ENCODE measurements at regions not wholly inside any gene's neighbourhood (a gene's known extent, or its start where the extent isn't known, plus 50 kb on each side); places are given as distances from the start of the nearest gene placed in this dataset.

- in situ Hi-C loops (cut with MboI; ENCODE audit: low pct_unique_long_range_greater_than_20kb, low sequenced_read_pairs) = no loop called here
- no peak for DNase-seq
Measured at GRCh38 chr13:73440296-73440895, 381.6 kb downstream of the KLF5 start.

DNA sequence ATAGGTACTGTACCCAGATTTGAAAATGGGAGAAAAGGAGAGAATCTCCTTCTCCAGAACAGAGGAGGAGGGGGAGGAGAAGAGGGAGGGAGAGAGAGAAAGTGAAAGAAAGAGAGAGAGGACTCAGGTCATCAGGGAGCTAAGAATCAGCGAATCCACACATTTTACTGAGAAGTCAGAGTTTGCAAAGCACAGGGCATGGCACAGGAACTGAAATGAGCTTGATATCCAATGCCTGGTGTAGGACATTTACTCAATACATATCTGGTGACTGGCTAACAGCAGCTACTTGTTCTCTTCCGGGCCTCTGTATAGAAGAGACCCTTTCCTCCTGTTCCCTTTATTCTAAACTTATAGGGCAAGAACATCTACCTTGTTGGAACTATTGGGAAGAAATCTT, 375.1 kb downstream of the KLF5 start:
- DNase-seq = no peak
- in situ Hi-C loops (cut with MboI; ENCODE audit: low pct_unique_long_range_greater_than_20kb, low sequenced_read_pairs) = no loop called here

GRCh38 chr13:73433458-73433857, 374.7 kb downstream of the KLF5 start:
- no peak for DNase-seq
- in situ Hi-C loops (cut with MboI; ENCODE audit: low pct_unique_long_range_greater_than_20kb, low sequenced_read_pairs) = no loop called here

DNA sequence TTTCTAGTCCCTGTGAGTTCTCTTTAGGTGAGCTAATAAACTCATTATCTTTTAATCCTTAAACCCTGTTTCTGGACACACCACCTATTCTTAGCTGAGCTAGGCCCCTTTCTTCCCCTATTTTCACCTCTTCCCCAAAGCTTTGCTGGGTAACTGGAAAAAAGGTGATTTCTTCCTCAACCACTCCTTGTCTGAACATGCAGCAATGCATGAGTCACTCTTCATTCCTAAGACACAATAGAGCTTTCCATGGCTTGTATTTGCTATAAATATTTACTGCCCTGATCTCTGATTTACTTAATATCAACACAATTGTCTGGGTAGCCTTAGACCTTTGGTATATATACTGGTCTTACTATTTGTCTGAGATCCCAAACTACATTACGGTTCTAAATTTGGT, 370.9 kb downstream of the KLF5 start:
- no peak for DNase-seq

DNA sequence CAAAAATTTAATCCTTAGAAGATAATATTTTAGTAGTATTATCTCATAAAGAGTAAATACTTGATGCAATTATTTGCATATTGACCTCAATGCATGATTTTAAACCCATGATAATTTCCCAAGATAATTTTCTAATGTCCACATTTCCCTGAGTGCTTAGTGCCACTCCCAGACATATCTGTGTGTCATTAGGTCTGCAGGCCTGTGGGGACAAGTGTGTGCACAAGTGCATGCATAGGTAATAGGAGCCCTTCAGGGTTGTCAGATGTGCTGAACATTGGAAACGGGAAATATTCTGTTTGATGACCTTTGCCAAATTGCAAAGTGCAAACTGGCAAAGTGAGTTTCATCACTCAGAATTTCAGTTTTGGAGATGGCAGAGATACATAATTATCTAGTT, 369.9 kb downstream of the KLF5 start:
- DNase-seq = no peak
- in situ Hi-C loops (cut with MboI; ENCODE audit: low pct_unique_long_range_greater_than_20kb, low sequenced_read_pairs) = no loop called here

More for the DNA sequence above, 370.9 kb downstream of the KLF5 start:
- in situ Hi-C loops (cut with MboI; ENCODE audit: low pct_unique_long_range_greater_than_20kb, low sequenced_read_pairs) = no loop called here

DNA sequence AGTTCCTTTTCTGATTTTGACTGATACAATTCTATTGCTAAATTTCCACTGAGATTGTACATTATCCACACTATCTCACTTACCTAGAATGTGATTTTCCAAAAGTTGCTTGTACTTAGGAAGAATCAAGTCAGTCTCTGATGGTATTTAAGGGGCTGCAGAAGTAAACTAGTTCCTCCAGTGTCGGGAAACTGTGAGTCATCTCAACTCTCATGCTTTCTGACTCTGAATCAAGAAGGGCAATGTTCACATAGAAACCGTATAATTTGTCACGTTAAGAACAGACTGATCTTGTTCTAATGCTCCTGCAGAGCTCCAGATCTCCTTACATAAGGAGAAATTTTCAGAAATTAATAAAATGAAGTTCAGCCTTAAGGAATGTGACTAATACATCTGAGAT, 369.3 kb downstream of the KLF5 start:
- in situ Hi-C loops (cut with MboI; ENCODE audit: low pct_unique_long_range_greater_than_20kb, low sequenced_read_pairs) = no loop called here
- no peak for DNase-seq

- DNase-seq = no peak
- in situ Hi-C loops (cut with MboI; ENCODE audit: low pct_unique_long_range_greater_than_20kb, low sequenced_read_pairs) = no loop called here
Measured at GRCh38 chr13:73422973-73423372, 364.2 kb downstream of the KLF5 start.

- no peak for DNase-seq
- in situ Hi-C loops (cut with MboI; ENCODE audit: low pct_unique_long_range_greater_than_20kb, low sequenced_read_pairs) = no loop called here
Measured at GRCh38 chr13:73421310-73421912, 362.6 kb downstream of the KLF5 start.

GRCh38 chr13:73419186-73419585, 360.4 kb downstream of the KLF5 start:
- in situ Hi-C loops (cut with MboI; ENCODE audit: low pct_unique_long_range_greater_than_20kb, low sequenced_read_pairs) = no loop called here
- no peak for DNase-seq

DNA sequence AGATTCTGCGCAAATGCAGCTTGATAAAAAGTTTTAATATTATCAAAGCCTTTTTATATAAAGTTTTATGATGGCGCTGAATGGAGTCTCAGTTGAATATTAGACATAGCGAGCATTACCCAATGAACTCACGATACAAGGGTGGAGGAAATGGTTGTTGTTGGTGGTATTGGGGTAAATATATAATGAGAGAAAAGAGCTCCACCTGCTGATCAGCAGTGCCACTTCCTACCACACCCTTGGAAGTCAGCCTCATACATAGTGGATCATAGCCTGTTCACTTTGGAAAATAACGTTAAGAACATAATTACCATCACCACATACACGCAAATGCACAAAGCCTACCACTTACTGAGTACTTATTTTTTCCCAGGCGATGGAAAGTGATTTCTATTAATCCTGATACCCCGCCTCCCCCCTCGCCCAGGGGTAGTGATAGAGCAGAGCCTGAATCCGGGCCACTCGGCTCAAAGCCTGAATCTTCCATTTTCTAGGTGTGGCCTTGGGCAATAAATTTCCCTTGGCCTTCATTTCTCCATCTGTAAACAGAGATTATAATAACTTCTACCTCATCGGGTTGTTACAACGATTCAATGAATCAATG, 358.3 kb downstream of the KLF5 start:
- in situ Hi-C loops (cut with MboI; ENCODE audit: low pct_unique_long_range_greater_than_20kb, low sequenced_read_pairs) = no loop called here

GRCh38 chr13:73416093-73416492, 357.3 kb downstream of the KLF5 start:
- no peak for DNase-seq
- in situ Hi-C loops (cut with MboI; ENCODE audit: low pct_unique_long_range_greater_than_20kb, low sequenced_read_pairs) = no loop called here

More for the DNA sequence above, 358.3 kb downstream of the KLF5 start:
- DNase-seq = peak; percentile 15

- in situ Hi-C loops (cut with MboI; ENCODE audit: low pct_unique_long_range_greater_than_20kb, low sequenced_read_pairs) = no loop called here
Measured at GRCh38 chr13:73413656-73414055, 354.9 kb downstream of the KLF5 start.

GRCh38 chr13:73412933-73413332, 354.1 kb downstream of the KLF5 start:
- no peak for DNase-seq
- in situ Hi-C loops (cut with MboI; ENCODE audit: low pct_unique_long_range_greater_than_20kb, low sequenced_read_pairs) = no loop called here

More at GRCh38 chr13:73413656-73414055, 354.9 kb downstream of the KLF5 start:
- DNase-seq = no peak

GRCh38 chr13:73411067-73411809, 352.4 kb downstream of the KLF5 start:
- no peak for DNase-seq
- in situ Hi-C loops (cut with MboI; ENCODE audit: low pct_unique_long_range_greater_than_20kb, low sequenced_read_pairs) = no loop called here

- in situ Hi-C loops (cut with MboI; ENCODE audit: low pct_unique_long_range_greater_than_20kb, low sequenced_read_pairs) = no loop called here
- no peak for DNase-seq
Measured at GRCh38 chr13:73406454-73406853, 347.6 kb downstream of the KLF5 start.

DNA sequence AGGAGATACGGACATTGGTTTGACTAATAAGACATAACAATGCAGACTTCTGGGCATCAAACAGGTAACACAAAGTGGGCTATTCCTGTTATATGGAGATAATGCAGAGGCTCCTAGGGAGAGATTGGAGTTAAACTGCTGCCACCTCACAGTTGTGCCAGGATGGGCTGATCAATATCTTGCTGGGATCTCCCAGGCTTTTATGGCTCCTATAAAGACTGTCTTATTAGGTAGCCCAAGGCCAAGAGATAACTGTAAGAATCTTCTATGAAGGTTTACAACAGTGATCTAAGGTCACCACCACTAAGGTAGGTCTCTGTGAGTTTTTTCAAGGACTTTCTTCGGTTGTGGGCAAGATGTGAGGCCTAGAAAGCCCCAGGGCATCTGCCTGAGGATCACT, 345.8 kb downstream of the KLF5 start:
- DNase-seq = no peak
- in situ Hi-C loops (cut with MboI; ENCODE audit: low pct_unique_long_range_greater_than_20kb, low sequenced_read_pairs) = no loop called here

- no peak for DNase-seq
- in situ Hi-C loops (cut with MboI; ENCODE audit: low pct_unique_long_range_greater_than_20kb, low sequenced_read_pairs) = no loop called here
Measured at GRCh38 chr13:73403355-73404120, 344.7 kb downstream of the KLF5 start.

DNA sequence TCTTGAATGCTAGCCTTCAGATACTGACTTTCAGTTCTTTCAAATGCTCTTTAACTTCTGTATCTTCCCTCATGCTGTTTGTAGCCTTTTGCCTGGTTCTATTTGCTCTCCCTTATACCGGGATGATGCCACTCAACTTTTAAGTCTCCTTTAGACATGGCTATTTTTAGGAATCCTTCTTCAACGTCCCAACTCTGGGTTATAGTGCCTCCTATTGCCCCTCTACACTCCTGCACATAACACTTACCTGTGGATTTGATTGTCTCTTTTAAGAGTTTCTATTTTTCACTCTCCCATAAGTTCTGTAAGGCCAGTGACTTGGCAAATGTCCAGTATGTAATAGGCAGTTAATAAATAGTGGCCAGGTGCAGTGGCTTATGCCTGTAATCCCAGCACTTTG, 343.0 kb downstream of the KLF5 start:
- in situ Hi-C loops (cut with MboI; ENCODE audit: low pct_unique_long_range_greater_than_20kb, low sequenced_read_pairs) = no loop called here
- DNase-seq = no peak

- in situ Hi-C loops (cut with MboI; ENCODE audit: low pct_unique_long_range_greater_than_20kb, low sequenced_read_pairs) = no loop called here
- DNase-seq = no peak
Measured at GRCh38 chr13:73399347-73400216, 340.8 kb downstream of the KLF5 start.
